ENCODE measurements at regions not wholly inside any gene's neighbourhood (a gene's known extent, or its start where the extent isn't known, plus 50 kb on each side); places are given as distances from the start of the nearest gene placed in this dataset.

GRCh38 chr6:90947184-90948064 lies 360.6 kb upstream of the MAP3K7 start:
- ChIA-PET CTCF (no interaction called here), POLR2A (ENCODE audit: low non-redundant PET) (no interaction called here)
- H3K36me3 ChIP-seq (ENCODE audit: insufficient read depth, low read length, poor library complexity, severe bottlenecking) = no peaks in the 10 kb centered on the region
- H3K27ac ChIP-seq (ENCODE audit: low read depth, low read length, poor library complexity, severe bottlenecking) = no peak overlapping the region
- intact Hi-C loops (cut with micrococcal nuclease; ENCODE audit: unreplicated experiment) = loop anchor here (10.0 kb wide), 3 partner anchors 1187 to 1827 kb away; no protein-coding TSS in a partner anchor
- H3K27me3 ChIP-seq (replicated peaks; ENCODE audit: insufficient read depth, low read depth, low read length, poor library complexity) = no peaks in the 10 kb centered on the region
- H3K4me1 ChIP-seq (ENCODE audit: insufficient read depth, low read length, poor library complexity, severe bottlenecking) = no peaks in the 10 kb centered on the region
- BruUV-seq (replicated peaks) = no TSS peak
- DNase-seq (ENCODE audit: low spot score) = no peak
- H3K4me3 ChIP-seq (ENCODE audit: low read depth, low read length, poor library complexity, severe bottlenecking) = no peak overlapping the region
- TF ChIP-seq CTCF (conservative IDR thresholded peaks at IDR 0.05; ENCODE audit: low read depth, low read length) (no peak), EZH2 (IDR thresholded peaks at IDR 0.05; ENCODE audit: borderline replicate concordance, low read depth, low read length, poor library complexity, severe bottlenecking) (no peak)
- no peaks in the 10 kb centered on the region for H3K9me3 ChIP-seq (ENCODE audit: low read depth, low read length, poor library complexity, severe bottlenecking)

- Histone ChIP-seq H3K36me3 (ENCODE audit: insufficient read depth, low read length, poor library complexity, severe bottlenecking) (no peaks in the 10 kb centered on the region), H3K27me3 (replicated peaks; ENCODE audit: insufficient read depth, low read depth, low read length, poor library complexity) (no peaks in the 10 kb centered on the region), H3K9me3 (ENCODE audit: low read depth, low read length, poor library complexity, severe bottlenecking) (no peaks in the 10 kb centered on the region), H3K27ac (ENCODE audit: low read depth, low read length, poor library complexity, severe bottlenecking) (no peak overlapping the region), H3K4me1 (ENCODE audit: insufficient read depth, low read length, poor library complexity, severe bottlenecking) (peaks cover 6% of the 10 kb centered on the region), H3K4me3 (ENCODE audit: low read depth, low read length, poor library complexity, severe bottlenecking) (no peak overlapping the region)
- CTCF ChIA-PET = interaction anchor here (1.5 kb wide), 1 partner anchor 202 kb away, joined by 5 read pairs; no protein-coding TSS in a partner anchor
- POLR2A ChIA-PET (ENCODE audit: low non-redundant PET) = no interaction called here
- BruUV-seq (replicated peaks) = no TSS peak
- TF ChIP-seq EZH2 (IDR thresholded peaks at IDR 0.05; ENCODE audit: borderline replicate concordance, low read depth, low read length, poor library complexity, severe bottlenecking) (no peak), CTCF (conservative IDR thresholded peaks at IDR 0.05; ENCODE audit: low read depth, low read length) (no peak)
- no peak for DNase-seq (ENCODE audit: low spot score)
- intact Hi-C loops (cut with micrococcal nuclease; ENCODE audit: unreplicated experiment) = loop anchor here (5.0 to 10.0 kb wide), 6 partner anchors 125 to 1833 kb away; no protein-coding TSS in a partner anchor
Observed at GRCh38 chr6:90941885-90942284, 355.0 kb upstream of the MAP3K7 start.

GRCh38 chr6:90940812-90941481 lies 354.1 kb upstream of the MAP3K7 start:
- no peaks in the 10 kb centered on the region for H3K9me3 ChIP-seq (ENCODE audit: low read depth, low read length, poor library complexity, severe bottlenecking)
- H3K36me3 ChIP-seq (ENCODE audit: insufficient read depth, low read length, poor library complexity, severe bottlenecking) = no peaks in the 10 kb centered on the region
- H3K4me3 ChIP-seq (ENCODE audit: low read depth, low read length, poor library complexity, severe bottlenecking) = no peak overlapping the region
- DNase-seq (ENCODE audit: low spot score) = peak; percentile 84
- BruUV-seq (replicated peaks) = no TSS peak
- ChIA-PET POLR2A (ENCODE audit: low non-redundant PET) (no interaction called here), CTCF (interaction anchor here (0.5 to 1.5 kb wide), 5 partner anchors 81 to 209 kb away, joined by 3 to 5 read pairs (median 3); no protein-coding TSS in a partner anchor)
- H3K27ac ChIP-seq (ENCODE audit: low read depth, low read length, poor library complexity, severe bottlenecking) = no peak overlapping the region
- peaks cover 6% of the 10 kb centered on the region for H3K4me1 ChIP-seq (ENCODE audit: insufficient read depth, low read length, poor library complexity, severe bottlenecking)
- intact Hi-C loops (cut with micrococcal nuclease; ENCODE audit: unreplicated experiment) = loop anchor here (1.0 to 10.0 kb wide), 7 partner anchors 126 to 1834 kb away; no protein-coding TSS in a partner anchor
- TF ChIP-seq EZH2 (IDR thresholded peaks at IDR 0.05; ENCODE audit: borderline replicate concordance, low read depth, low read length, poor library complexity, severe bottlenecking) (no peak), CTCF (conservative IDR thresholded peaks at IDR 0.05; ENCODE audit: low read depth, low read length) (peak; percentile 72)
- H3K27me3 ChIP-seq (replicated peaks; ENCODE audit: insufficient read depth, low read depth, low read length, poor library complexity) = no peaks in the 10 kb centered on the region

Measured in A673 (cell line).